ENCODE measurements at regions not wholly inside any gene's neighbourhood (a gene's known extent, or its start where the extent isn't known, plus 50 kb on each side); places are given as distances from the start of the nearest gene placed in this dataset.

DNA sequence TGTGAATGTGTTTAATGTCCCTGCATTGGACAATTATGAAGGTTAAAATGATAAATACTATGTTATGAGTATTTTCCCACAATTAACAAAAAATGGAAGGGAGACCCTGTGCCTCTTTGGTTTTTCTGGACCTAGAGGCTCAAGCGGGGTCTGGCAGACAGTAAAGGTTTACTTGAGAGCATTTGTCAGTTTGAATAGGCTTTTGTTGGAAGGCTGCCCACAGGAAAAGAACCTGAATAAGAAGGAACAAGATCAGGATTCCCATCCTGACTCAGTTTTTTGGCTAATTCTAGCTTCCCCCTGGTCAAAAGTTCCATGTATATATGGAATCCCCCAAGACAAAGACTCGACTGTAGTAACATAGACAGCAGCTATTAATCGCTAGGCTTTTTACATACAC is 150.9 kb upstream of the JUN start:
- DNase-seq (ENCODE audit: low read depth in 1 of 2, low spot score in 1 of 2), result no peak
- H3K27me3 ChIP-seq (ENCODE audit: insufficient read depth, poor library complexity, severe bottlenecking), result no peaks in the 10 kb centered on the region
- no peak for TF ChIP-seq GABPA (IDR thresholded peaks at IDR 0.05; ENCODE audit: low read depth)
- TF ChIP-seq, protein P1, sequence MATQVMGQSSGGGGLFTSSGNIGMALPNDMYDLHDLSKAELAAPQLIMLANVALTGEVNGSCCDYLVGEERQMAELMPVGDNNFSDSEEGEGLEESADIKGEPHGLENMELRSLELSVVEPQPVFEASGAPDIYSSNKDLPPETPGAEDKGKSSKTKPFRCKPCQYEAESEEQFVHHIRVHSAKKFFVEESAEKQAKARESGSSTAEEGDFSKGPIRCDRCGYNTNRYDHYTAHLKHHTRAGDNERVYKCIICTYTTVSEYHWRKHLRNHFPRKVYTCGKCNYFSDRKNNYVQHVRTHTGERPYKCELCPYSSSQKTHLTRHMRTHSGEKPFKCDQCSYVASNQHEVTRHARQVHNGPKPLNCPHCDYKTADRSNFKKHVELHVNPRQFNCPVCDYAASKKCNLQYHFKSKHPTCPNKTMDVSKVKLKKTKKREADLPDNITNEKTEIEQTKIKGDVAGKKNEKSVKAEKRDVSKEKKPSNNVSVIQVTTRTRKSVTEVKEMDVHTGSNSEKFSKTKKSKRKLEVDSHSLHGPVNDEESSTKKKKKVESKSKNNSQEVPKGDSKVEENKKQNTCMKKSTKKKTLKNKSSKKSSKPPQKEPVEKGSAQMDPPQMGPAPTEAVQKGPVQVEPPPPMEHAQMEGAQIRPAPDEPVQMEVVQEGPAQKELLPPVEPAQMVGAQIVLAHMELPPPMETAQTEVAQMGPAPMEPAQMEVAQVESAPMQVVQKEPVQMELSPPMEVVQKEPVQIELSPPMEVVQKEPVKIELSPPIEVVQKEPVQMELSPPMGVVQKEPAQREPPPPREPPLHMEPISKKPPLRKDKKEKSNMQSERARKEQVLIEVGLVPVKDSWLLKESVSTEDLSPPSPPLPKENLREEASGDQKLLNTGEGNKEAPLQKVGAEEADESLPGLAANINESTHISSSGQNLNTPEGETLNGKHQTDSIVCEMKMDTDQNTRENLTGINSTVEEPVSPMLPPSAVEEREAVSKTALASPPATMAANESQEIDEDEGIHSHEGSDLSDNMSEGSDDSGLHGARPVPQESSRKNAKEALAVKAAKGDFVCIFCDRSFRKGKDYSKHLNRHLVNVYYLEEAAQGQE (IDR thresholded peaks at IDR 0.05; ENCODE audit: insufficient replicate concordance, low read depth), result no peak
- TF ChIP-seq SPI1 (IDR thresholded peaks at IDR 0.05; ENCODE audit: borderline replicate concordance, low read depth), result no peak
- TF ChIP-seq POLR2AphosphoS5 (IDR thresholded peaks at IDR 0.05; ENCODE audit: low read depth), result no peak
- TF ChIP-seq, protein P2, sequence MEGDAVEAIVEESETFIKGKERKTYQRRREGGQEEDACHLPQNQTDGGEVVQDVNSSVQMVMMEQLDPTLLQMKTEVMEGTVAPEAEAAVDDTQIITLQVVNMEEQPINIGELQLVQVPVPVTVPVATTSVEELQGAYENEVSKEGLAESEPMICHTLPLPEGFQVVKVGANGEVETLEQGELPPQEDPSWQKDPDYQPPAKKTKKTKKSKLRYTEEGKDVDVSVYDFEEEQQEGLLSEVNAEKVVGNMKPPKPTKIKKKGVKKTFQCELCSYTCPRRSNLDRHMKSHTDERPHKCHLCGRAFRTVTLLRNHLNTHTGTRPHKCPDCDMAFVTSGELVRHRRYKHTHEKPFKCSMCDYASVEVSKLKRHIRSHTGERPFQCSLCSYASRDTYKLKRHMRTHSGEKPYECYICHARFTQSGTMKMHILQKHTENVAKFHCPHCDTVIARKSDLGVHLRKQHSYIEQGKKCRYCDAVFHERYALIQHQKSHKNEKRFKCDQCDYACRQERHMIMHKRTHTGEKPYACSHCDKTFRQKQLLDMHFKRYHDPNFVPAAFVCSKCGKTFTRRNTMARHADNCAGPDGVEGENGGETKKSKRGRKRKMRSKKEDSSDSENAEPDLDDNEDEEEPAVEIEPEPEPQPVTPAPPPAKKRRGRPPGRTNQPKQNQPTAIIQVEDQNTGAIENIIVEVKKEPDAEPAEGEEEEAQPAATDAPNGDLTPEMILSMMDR (IDR thresholded peaks at IDR 0.05; ENCODE audit: insufficient read depth, low read length), result no peak
- no peak overlapping the region for H3K27ac ChIP-seq (replicated peaks)
- H3K4me3 ChIP-seq (replicated peaks; ENCODE audit: insufficient read depth, low read length), result no peak overlapping the region

DNA sequence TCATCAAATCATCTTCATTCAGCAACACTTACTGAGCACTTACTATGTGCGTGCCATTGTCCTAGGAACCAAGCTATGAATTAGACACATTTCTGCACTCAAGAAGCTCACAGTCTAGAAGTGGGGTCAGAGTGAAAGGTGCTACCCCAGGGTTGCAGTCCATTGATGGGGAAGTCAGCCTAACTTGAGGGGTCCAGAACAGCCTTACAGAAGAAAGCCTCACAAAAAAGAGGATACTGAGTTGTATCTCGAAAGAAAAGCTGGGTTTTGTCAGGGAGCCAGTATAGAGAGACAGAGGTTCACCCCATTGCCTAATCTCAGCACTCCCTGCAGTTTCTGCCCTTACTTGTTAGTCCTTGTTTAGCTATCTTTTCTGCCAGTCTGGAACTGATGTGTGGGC is 153.1 kb upstream of the JUN start:
- H3K27me3 ChIP-seq (ENCODE audit: insufficient read depth, poor library complexity, severe bottlenecking), result no peaks in the 10 kb centered on the region
- DNase-seq (ENCODE audit: low read depth in 1 of 2, low spot score in 1 of 2), result no peak
- H3K27ac ChIP-seq (replicated peaks), result no peak overlapping the region
- H3K4me3 ChIP-seq (replicated peaks; ENCODE audit: insufficient read depth, low read length), result no peak overlapping the region
- TF ChIP-seq GABPA (IDR thresholded peaks at IDR 0.05; ENCODE audit: low read depth) (no peak), SPI1 (IDR thresholded peaks at IDR 0.05; ENCODE audit: borderline replicate concordance, low read depth) (no peak), POLR2AphosphoS5 (IDR thresholded peaks at IDR 0.05; ENCODE audit: low read depth) (no peak)
- TF ChIP-seq, protein P2 (IDR thresholded peaks at IDR 0.05; ENCODE audit: insufficient read depth, low read length), result no peak
- TF ChIP-seq, protein P1 (IDR thresholded peaks at IDR 0.05; ENCODE audit: insufficient replicate concordance, low read depth), result no peak

DNA sequence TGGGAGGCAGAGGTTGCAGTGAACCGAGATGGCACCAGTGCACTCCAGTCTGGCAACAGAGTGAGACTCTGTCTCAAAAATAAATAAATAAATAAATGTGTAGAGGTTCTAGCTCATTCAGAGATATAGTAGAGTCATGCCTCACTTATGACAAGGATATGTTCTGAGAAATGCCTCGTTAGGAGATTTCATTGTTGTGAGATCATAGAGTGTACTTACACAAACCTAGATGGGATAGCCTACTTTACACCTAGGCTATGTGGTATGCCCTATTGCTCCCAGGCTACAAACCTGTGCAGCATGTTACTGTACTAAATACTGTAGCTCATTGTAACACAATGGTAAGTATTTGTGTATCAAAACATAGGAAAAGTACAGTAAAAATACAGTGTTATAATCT is 155.3 kb upstream of the JUN start:
- DNase-seq (ENCODE audit: low read depth in 1 of 2, low spot score in 1 of 2), result no peak
- H3K4me3 ChIP-seq (replicated peaks; ENCODE audit: insufficient read depth, low read length), result no peak overlapping the region
- no peak overlapping the region for H3K27ac ChIP-seq (replicated peaks)
- no peaks in the 10 kb centered on the region for H3K27me3 ChIP-seq (ENCODE audit: insufficient read depth, poor library complexity, severe bottlenecking)
- TF ChIP-seq, protein P1 (IDR thresholded peaks at IDR 0.05; ENCODE audit: insufficient replicate concordance, low read depth), result no peak
- TF ChIP-seq POLR2AphosphoS5 (IDR thresholded peaks at IDR 0.05; ENCODE audit: low read depth), result no peak
- no peak for TF ChIP-seq GABPA (IDR thresholded peaks at IDR 0.05; ENCODE audit: low read depth)
- TF ChIP-seq, protein P2 (IDR thresholded peaks at IDR 0.05; ENCODE audit: insufficient read depth, low read length), result no peak
- no peak for TF ChIP-seq SPI1 (IDR thresholded peaks at IDR 0.05; ENCODE audit: borderline replicate concordance, low read depth)

Data from HL-60 (cell line).